HG02884 (cell line): ENCODE measurements at regions not wholly inside any gene's neighbourhood (a gene's known extent, or its start where the extent isn't known, plus 50 kb on each side); places are given as distances from the start of the nearest gene placed in this dataset.

Experiments used
- ATAC-seq: cut with Tn5 transposase; IDR thresholded peaks from one replicate; pipeline ENCODE4 v1.9.1; 2021; ENCODE audit warnings: mild to moderate bottlenecking, moderate library complexity; ENCODE audit not compliant: unreplicated experiment

DNA sequence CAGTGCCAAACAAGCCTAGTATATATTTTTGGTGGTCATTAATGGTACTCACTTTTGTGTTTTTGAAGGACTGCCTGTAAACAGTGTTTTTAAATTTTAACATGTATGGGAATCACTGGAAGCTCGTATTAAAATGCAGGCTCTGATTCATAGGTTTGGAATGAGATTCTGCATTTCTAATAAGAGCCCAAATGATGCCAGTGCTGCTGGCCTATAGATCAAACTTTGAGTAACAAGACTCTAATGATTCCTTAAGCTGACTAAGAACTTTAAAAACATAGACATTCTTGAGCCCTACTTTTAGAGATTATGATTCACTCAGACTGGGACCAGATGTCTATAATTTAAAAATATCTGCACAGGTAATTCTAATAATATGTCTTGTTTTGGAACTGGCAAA, 823.2 kb upstream of the LCORL start:
- ATAC-seq, result no peak

DNA sequence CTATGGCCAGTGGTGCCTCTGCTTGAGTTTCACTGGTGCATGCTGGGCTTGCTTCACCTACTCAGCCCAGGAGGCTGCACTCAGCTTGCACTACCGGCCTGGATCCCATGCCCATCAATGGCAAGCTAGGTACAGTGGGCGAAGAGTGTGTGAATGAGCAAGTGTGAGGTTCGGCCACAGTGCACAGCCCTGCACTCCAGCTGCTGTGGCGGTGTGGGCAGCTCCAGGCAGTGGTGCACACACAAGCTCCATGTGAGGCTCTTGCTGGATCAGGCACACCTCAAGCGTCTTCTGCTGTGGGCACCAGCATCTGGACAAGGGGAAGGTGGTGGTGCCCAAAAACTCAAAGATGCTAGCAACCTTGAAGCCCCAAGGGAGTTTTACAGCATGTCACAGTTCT, 820.9 kb upstream of the LCORL start:
- no peak for ATAC-seq

DNA sequence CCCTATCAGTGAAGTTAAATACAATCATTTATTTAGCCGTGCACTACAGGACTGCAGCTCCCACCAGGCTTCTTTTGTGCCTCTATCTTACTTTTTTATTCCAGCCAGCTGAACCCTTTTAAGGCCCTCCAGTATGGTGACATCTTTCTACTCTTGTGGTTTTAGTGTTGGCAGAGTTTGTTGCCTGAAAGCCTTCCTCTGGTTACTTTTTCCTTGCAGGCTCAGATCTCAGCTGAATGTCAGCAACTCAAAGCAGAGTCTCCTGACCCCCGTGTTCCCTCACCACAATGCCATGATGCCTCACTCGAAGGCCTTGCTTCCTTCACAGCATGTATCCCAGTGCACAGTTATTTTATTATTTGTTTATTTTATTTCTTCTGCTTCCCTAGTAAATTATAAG, 818.9 kb upstream of the LCORL start:
- ATAC-seq, result no peak

DNA sequence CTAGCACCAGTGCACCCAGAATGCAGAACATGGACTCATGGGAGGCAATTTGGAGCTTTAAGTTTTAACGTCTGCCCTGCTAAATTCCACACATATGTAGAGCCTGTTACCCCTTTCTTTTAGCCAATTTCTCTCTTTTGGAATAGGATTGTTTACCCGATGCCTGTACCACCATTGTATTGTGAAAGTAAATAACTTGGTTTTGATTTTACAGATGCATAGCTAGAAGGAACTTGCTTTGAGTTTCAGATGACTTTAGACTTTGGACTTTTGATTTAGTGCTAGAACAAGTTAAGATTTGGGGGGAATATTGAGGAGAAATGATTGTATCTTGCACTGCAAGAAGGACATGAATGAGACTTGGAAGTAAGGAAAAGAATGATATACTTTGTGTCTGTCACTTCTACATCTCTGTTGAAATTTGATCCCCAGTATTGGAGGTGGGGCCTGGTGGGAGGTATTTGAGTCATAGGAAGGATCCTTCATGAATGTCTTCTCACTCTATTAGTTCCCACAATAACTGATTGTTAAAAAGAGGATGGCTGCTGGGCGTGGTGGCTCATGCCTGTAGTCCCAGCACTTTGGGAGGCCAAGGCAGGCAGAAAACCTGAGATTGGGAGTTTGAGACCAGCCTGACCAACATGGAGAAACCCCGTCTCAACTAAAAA, 794.8 kb upstream of the LCORL start:
- ATAC-seq, result no peak

DNA sequence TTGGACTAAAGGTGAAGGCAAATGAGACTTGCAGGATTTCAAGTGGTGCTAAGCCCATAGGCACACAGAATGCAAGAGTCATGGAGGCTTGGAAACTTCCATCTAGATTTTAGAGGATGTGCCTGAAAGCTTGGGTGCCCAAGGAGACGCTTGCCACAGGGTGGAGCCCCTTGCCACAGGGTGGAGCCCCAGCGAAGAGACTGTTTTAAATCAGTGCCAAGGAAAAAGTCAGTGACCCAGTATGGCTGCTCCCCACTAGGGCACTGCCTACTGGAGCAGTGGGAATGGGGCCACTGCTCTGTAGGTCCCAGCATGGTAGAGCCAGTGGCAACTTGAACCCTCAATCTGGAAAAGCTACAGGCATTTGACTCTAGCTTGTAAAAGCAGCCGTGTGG, 794.2 kb upstream of the LCORL start:
- no peak for ATAC-seq

DNA sequence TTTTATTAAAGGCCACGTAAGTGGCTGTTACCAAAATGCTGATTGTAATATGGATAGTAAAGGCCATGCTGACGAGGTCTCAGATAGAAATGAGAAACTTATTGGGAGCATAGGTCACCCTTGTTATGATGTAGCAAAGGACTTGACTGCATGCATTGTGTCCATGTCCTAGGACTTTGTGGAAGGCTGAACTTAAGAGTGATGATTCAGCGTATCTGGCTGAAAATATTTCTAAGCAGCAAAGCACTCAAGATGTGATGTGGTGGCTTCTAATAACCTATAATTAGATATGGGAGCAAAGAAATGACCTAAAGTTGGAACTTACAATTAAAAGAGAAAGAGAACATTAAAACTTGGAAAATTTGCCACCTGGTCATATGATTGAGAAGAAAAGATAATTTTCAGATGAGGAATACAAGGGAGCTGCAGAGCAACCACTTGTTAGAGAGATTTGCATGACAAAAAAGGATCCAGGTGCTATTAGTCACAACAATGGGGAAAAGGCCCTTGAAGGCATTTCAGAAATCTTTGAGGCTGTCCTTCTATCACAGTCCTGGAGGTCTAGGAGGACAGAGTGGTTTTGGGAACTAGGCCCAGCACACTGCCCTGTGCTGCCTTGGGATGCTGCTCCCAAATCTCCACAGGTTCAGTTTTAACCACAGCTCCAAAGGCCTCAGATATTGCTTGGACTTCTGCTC, 793.7 kb upstream of the LCORL start:
- no peak for ATAC-seq

DNA sequence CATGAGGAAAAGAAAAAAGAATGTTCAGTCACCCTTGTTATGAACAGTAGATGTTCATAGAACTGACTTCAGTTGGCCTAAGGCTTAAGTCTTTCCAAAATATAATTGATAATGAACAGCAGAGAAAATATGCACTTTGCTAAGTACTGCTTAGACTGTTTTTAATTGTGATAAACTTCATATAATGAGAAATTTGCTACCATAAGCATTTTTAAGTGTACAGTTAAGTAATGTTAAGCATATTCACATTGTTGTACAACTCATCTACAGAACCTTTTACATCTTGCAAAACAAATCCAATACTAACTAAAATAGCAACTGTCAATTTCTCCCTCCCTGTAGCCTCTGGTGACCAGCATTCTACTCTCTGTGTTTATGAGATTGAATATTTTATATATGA, 792.2 kb upstream of the LCORL start:
- ATAC-seq, result no peak

DNA sequence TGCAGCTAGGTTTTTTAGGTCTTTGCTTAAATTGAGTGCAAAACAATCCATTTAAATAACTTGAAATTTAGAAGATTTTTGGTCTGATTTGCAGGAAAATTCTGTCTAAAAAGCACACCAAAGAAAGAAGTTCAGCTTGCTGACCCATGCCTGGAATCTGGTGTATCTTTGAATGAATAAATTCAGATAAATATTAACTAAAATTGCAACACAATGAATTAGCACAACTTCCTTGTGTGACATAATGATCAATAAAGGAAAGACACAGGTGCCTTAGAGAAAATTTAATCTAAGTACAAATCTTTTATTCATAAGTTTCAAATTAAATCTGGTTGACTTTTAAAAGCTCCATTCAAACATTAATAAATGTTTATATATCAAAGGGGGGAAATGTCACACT, 791.5 kb upstream of the LCORL start:
- no peak for ATAC-seq

DNA sequence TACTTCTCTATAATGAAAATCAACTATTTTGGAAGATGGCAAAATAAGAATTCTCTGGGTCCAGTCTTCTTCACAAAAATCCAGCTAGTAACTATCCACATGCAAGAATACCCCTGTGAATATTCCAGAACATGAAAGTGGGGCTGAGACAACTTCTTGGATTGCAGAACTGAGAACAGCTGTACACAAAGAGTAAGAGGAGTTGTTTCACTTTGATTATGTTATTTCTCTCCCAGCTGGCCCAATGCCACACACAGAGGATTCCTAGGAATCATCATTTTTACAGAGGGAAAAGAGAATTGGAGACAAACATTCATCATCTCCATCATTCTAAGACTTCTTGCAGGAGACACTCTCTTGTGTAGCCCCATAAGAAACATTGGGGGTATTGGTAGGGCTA, 782.2 kb upstream of the LCORL start:
- ATAC-seq, result no peak

DNA sequence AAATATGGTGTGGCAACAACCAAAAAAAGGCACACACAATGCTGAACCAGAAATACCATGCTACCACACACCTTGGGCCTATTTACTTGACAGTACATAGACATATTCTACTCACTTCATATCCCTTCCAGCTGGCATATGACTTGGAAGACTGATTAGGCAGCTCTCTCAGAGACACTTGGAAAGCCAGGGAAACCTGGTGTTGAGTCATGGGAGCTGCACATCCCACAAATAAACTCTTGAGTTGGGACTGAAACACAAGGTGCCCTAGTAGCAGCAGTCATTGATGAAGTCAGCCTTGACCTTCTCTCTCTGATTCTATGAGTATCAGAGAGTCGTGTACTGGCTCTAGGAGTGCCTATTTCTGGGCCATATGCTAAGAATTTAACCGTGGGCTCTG, 776.6 kb upstream of the LCORL start:
- ATAC-seq, result no peak

DNA sequence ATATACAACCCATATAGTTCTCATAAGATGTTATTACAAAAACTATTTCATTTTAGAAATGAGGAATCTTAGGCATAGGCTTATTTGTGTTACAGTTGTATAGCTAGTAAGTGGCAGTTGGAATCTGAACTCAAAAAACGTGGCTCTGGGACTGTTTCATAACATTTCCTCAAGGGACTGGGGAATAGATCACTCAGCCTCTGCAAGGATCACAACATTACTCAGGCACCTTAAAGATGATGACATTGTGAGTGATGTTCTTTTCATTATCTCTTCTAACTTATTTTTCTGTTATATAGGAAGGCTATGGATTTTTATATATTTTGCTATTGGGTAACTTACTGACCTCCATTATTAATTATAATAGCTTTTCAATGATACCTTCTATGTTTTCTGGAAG, 774.2 kb upstream of the LCORL start:
- ATAC-seq, result no peak

DNA sequence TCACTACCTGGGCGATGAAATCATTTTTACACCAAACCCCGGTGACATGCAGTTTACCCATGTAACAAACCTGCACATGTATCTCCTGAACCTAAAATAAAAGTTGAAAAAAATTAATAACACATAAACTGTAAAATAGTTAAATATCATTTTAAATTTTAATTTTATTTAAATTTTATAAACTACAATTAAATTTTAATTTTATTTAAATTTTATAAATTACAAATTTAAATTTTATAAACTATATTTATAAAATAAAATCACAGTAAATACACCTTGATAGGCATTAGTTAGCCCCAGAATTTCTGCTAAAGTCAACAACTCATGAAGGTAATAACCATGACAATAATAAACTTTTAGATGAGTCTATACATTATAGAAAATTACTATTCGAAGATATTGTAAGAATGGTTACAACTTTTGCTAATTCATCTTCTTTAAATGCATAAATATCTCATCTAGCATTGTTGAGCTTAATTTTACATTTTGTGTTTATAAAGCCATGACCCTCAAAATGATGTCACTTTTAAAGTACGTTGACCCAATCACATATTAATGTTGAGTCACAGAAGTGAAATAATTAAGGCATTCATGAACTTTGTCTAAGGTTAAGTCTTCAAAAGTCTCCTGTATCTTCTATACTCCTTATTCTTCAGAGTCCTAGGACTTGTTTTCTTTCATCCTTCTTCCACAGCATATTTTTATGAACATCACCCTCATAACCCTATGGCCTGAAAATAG, 755.8 kb upstream of the LCORL start:
- no peak for ATAC-seq

DNA sequence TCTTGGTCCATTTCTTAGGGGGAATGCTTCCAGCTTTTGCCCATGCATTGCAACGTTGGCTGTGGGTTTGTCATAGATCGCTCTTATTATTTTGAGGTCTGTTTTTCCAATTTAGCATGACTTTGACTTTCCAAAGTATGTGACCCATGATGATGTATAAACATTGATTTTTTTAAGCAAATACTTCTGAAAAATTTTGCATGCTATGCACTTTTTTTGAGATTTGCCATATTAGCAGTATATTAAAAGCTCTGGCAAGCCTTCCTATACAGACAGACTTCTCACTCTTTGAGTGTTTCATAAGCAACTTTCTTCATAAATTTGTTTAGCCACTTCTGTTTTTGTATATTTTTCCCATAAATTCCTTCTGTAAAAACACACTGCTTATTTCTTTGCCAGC, 746.4 kb upstream of the LCORL start:
- ATAC-seq, result no peak

DNA sequence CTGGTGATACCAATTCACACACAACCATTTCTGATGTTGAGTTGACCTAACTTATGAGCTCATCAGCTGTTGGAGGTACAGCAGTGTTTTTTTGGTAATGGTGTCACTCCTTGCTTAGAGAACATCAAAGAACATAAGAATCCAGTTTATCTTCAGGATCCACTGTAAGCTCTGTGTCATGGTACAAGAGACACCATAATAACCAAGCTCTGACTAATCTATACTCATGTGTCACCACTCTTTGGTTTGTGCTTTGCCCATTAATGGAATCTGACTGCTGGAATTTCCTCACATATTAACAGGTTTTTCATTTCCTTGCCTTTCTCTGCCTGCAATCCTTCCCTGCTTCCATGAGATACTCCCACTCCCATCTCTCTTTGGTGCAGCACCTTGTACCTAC, 735.1 kb upstream of the LCORL start:
- ATAC-seq, result no peak

DNA sequence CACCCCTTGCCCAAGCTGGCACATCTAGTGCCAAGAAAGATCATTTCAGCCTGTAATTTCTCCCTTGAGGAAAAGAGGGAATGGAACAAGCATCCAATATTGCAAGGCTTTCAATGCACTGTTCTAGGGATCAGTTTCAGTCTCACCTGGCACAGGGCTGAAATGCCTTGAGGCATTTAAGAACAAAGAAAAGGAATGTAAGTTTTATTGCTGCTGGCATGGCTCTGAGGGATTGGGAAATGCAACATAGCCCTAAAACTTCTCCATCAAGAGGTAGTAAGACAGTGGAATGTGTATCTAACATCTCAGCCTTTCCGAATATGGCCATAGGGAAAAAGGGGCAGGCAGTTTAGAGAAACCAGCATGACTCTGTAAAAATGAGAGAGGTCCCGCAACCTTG, 732.6 kb upstream of the LCORL start:
- ATAC-seq, result no peak

DNA sequence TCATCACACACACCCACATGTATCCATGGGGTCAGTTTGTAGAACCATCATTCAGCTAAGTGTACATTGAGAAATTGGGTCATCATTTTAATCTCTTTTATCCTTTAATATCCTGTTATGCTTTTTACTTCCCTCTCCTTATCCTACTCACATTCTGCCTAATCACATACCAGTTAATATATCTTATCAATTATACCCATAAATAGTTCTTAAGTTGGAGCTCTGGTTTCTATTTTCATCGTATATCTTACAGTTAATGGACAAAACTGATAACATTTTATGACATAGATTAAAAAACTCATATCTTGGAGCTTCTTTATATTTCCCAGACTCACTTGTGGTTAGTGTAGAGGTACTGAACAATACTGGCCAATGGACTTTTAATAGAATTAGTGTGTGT, 729.5 kb upstream of the LCORL start:
- ATAC-seq, result no peak

DNA sequence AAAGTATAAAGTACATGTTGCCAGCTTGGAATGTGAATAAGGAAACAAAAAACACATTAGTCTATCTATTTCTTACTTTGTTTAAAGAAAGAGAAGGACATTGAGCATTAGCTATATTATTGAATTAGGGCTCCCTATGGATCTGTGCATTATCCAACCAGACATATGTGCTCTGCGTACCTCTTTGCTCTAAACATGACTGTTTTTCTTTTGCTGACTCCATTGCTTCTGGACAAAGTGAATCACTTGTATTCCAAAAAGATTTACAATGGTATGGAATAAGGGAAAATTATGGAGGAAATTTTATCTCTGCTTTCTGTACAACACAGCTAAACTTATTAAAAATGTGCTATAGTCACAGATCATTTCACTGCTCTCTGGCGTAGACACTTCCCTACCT, 727.8 kb upstream of the LCORL start:
- ATAC-seq, result no peak

DNA sequence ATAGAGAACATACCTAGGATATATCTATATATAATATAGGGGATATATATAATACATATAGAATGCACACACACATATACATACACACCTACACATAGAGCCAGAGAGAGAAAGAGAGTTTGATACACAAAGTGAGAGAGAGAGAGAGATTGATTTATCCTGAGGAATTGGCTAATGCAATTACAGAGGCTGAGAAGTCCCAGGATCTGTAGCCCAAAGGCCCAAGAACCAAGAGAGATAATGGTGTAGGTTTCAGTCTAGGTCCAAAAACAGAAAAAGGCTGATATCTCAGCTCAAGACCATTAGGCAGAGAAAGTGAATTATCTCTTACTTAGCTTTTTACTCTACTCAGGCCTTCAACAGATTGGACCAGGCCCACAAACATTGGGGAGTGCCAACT, 715.0 kb upstream of the LCORL start:
- ATAC-seq, result no peak

DNA sequence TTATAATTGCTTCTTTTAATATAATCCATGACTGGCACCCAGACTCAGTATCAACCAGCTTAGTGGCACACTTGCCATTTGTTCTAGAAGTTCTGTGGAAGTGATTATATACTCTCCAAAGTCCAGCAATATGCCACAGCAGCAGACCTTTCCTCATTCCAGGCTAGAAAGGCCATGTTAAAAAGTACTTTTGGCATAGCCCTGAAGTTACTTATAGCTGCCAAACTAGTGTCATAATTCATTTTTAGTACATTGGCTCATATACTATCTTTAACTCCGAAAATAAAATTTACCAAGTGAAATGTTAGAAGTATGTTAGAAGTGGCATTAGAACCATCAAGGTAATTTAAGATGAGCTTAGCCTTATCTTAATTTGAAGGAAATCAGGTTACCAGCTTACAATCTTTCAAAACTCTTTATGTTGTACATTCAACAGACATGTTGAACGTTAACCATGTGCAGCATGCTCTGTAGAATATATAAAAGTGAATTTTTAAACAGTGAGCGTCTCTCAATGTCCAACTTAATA, 714.2 kb upstream of the LCORL start:
- ATAC-seq, result no peak

DNA sequence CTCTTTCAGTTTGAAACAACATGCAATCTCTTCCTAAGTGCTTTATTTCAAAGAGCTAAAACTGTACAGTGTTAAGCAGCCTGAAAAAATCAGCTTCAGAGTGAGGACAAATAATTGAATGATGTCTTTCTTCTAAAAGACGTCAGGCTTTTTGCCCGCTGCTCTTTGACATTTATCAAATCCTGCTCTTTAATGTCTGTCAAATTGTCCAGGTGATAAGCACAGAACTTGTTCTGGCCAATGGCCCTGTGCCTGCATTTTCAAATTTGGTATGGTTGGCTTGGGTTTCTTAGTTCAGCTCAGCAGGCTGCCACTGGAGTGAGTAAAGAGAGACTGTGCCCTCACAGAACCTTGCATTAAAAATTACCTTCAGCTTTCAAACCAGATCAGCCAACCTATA, 712.9 kb upstream of the LCORL start:
- ATAC-seq, result no peak

DNA sequence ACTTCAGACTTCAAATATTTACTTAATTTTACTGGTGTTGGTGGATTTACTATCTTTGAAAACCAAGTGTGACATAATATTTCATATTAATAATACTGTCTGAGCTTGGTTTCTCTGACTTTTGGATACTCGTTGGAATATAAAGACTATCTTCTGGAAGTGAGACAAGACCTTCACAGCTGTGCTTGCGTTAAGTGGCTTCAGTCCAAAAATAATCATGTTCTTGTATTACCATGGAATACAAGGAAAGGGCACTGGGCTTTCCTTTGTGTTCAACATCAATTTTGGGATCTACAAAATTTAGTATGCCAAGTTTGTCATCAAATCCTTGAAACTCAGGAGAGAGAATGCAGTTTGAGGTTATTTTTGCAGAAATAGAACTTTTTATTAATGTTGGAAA, 712.4 kb upstream of the LCORL start:
- no peak for ATAC-seq

DNA sequence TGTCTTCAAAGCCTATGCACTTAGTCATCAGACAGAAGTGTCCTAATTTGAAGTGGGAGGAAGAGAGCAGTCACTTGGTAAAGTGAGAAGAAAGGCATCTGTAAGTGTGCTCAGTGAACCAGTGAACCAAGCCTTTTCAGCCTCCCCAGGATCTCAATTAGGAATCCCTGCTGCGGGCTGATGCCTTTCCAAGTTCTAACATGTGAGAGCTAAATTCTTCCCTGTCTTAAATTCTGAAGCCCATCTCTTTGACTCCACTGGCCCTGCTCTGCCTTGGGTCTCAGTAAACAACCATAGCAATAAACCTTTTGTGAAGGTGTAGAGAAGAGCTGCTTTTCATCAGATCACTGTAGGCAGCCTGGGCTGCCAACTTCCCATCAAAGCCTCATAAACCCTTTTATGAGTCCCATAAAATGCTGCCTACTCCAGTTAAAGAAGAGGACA, 701.2 kb upstream of the LCORL start:
- no peak for ATAC-seq
